ENCODE measurements at regions not wholly inside any gene's neighbourhood (a gene's known extent, or its start where the extent isn't known, plus 50 kb on each side); places are given as distances from the start of the nearest gene placed in this dataset.

GRCh38 chr18:55089610-55090009 lies 130.3 kb upstream of the CCDC68 start:
- DNase-seq = no peak

DNA sequence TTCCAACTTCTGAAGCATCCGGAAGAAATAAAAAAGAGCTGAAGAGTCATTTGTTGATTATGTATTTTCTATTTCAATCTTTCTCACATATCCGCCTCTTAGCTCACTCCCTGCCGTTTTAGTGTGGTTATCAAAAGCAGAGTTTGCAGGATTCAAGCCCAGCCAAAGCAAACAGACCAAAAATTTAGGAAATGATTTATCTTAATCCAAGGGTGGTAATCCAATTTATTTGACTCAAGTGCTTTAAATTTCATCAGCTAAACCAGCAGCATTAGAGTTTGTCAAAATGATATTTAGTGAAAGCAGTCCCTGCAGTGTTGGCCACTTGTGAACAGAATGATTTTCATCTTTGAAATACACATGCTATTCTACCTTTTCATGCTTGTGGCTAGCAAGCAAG lies 129.3 kb upstream of the CCDC68 start:
- DNase-seq = no peak

- DNase-seq = no peak
These were observed 128.7 kb upstream of the CCDC68 start for GRCh38 chr18:55088000-55088401.

DNA sequence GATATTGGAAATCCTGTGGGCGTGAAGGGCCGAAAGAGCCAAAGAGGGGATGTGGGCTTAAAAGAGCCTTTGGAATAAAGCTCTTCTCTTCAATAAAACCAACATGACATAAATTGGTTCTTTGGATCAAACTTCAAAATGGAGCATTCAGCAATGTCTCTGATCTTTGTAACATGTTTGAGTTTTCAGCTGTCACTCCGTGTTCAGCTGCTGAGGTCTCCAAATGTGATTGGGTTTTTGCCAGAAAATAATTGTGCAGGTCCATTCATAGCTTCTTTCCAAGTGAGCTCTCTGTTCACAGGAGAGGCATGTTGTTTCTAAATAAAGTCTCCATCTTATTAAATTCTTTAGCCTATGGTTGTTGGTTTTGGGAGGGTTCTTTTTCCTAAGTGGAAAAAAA lies 127.6 kb upstream of the CCDC68 start:
- DNase-seq = no peak

DNA sequence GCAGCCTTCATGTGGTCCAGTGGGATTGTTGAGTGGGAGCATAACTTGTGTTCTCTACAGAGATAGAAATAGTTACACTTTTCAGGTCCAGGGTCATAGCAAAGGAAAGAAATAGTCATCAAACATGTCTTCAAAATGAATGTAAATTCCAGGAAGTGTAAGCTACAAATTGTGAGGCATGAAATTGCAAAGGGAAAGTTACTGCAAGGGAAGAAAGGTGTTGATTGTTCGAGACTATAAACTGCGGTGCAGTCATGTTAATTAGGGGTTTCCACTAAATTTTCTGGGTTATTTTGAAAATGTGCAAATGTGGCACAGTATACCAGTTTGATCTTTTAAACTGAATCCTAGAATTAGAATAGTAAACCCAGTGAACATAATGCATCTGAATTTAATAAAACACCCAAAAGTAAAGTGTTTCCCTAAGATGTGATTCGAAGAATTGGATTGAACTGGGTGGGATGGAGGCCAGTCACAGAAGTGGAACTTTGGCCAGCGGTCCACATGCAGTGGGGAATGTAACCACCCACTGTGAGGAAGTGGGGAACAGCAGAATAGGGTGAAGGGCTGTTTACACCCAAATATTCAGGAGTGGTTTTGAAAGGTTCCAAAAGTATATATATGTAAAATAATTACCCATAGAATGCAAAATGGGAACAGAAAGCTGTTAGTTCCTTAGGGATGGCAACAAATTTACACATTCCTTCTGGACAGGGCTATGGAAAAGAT lies 126.5 kb upstream of the CCDC68 start:
- DNase-seq = no peak

- DNase-seq = no peak
These were observed 125.3 kb upstream of the CCDC68 start for GRCh38 chr18:55084550-55084949.

GRCh38 chr18:55083461-55083860 lies 124.2 kb upstream of the CCDC68 start:
- no peak for DNase-seq

GRCh38 chr18:55079481-55080355 lies 120.5 kb upstream of the CCDC68 start:
- no peak for DNase-seq

GRCh38 chr18:55079067-55079466 lies 119.8 kb upstream of the CCDC68 start:
- no peak for DNase-seq

DNA sequence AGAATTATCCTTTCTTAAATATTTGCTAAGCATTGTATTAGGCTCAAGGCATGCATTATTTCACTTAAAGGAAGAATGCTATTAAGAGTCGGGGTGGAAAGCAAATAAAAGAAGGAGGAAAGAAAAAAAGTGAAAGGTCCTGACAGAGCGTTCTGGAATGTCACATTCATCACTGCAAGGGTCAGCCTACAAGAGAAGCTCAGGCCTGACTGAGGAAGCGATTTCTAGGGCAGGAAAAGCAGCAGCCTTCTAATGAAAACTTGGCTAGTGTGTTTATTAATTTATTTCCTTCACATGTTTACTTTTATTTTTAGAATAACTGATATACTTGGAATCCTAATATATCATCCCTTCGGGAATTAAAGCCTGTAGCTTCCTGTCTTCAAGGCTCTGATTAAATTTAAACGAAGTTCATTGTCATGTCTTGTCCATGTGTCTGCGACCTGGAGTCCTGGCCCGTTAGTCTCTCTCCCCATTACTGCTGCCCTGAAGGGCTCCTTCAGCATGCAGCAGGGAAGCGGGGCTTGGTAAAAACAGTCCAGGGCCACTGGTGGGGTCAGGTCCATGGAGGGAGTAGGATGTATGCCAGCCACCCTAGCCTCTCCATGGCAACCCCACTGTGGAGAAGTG lies 119.2 kb upstream of the CCDC68 start:
- no peak for DNase-seq

- no peak for DNase-seq
These were observed 117.5 kb upstream of the CCDC68 start for GRCh38 chr18:55076643-55077218.

- DNase-seq = no peak
These were observed 114.6 kb upstream of the CCDC68 start for GRCh38 chr18:55073834-55074233.

- DNase-seq = no peak
These were observed 113.9 kb upstream of the CCDC68 start for GRCh38 chr18:55073116-55073515.

DNA sequence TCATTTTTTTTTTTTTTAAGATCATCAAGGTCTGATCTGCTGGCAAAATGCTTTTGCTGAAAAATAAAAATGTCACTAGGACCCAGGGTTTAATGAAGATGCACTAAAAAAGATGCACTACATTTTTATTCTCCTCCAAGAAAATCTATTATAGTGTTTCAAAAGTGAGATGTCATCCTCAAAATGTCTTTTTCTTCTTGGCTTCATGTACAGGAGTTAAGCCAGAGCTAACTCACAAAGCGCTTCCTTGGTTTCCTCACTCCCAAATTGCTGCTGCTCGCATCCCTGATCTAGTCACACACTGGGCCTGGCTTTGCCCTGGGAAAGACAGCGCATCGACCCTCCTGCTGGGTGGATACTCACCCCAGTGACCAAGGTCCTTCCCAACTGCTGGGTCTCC lies 113.4 kb upstream of the CCDC68 start:
- DNase-seq = no peak

- DNase-seq = no peak
These were observed 112.9 kb upstream of the CCDC68 start for GRCh38 chr18:55072181-55072580.

DNA sequence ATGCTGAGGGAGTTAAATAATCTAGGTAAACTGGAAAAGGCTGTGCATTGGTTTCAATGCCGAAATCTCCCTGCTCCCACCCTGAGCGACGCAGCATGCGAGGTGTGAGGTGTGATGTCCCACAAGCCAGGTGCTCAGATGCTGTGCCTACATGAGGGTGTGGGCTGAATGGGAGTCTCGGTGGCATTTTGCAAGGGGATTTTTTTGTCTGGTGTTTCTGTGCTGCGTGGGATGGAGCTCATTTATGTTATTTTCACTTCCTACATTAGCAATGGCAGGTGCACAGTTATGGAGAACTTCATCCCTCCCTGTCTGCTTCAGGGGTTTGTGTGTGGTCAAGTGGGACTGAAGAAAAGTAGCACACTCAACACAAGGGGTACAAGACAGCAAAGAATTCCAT lies 110.2 kb upstream of the CCDC68 start:
- DNase-seq = no peak

- DNase-seq = no peak
These were observed 105.5 kb upstream of the CCDC68 start for GRCh38 chr18:55064760-55065159.

DNA sequence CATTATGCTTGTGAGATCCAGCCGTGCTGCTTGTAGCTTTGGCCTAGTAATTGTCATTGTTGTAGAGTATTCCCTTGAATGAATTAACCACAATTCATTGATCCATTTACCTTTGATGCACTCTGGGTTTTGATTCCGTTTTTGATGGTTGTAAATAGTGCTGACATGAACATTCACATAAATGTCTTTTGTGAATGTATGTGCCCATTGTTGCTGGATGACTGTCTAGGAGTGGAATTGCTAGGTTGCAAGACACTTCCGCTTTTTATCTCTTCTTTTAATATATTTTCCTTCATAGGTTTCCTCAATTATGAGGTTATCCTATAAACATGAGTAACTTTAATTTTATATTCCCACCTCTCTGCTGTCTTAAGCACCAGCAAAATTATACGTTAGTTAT lies 104.8 kb upstream of the CCDC68 start:
- no peak for DNase-seq

DNA sequence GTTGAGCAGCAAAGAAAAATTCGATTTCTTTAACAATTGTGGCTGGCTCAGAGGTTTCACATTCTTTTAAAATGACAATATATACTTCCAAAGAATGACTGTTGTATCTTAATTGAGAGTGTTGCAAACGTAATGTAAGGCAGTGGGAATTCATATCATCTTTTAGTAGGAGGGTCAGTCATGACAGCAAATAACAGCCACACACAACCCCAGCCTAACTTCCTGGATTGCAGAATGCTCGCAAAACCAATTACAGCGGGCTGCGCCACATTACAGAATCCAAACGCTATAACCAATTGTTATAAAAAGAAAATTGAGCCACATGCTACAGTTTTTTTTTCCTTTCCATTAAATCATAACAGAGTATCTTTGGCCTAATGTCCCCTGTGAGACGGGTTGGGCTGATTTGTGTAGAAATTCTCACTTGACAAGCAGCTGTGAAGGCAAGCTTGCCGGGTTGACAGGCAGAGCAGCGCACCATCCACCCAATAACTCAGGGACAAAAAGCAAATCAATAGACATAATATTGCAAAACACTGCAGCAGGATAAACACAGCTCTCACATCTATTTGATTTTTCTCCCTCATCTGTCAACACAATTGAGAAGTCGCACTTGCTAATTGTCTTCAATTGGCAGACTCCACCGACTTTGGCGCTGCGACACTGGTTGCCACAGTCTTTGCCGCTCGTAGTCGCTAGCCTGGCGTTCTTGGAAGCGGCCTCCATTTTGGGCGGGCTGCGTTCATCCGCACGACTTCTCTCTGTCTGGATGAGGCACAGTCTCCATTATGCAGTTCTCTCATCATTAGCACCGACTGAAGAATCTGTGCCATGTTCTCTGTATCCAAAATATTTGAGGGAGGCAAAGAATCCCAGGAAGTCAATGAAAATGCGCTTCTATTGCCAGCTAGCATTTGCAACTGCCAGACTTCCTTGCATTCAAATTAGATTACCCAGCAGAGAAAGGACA lies 95.0 kb upstream of the CCDC68 start:
- no peak for DNase-seq

DNA sequence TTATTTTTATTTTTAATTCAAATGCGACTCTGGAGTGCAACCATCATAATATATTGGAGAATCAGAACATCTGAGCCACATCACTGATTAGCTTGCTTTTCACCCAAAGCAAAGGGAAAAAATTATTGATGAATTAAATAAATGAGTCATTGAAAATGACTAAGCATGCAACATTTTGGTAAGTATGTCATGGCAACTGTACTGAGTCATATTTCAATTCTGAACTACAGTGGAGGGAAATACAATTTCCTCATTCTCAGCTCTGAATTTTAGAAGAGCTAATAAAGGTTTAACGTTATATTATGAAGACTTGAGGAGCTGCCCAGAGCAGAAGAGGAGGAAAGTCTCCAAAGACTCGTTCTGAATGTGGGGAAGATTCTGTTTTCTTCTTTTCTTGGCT lies 89.6 kb upstream of the CCDC68 start:
- DNase-seq = no peak

DNA sequence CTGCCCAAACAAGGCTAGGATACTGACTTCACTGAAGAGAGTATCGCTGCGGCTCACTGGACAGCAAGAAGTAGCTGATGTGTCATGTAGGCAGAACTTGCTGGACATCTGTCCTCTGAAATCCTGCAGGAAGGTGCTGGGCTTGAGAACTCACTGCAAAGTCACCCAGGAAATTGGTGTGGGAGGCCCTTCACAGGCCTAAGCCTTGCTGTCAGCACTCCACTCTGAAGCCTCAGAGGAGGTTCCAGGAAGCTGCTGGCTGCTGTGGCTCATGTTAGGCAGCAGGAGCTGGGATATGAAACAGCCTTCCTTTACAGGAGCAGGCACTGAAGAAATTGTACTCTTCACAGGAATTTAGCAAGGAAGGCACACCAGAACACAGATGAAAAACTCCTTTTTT lies 88.3 kb upstream of the CCDC68 start:
- no peak for DNase-seq

DNA sequence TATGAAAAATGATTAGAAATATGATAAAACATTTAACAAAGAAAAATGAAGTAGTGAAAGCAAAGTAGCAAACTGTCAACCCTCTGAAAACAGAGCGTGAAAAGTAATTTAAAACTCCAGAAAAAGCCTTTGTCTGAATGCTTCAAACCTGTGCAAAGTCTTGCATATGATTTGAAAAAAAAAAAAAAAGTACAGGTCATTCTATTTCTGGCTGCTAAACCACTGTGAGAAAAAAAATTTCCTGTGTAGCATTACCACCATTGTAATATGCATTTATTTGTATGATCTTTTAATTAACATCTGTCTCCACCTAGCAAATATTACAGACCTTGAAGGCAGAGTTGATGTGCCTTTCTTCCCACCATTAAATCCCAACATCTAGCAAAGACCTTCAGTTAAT lies 82.1 kb upstream of the CCDC68 start:
- DNase-seq = no peak
